Prostate gland (tissue), 2 donors: ENCODE measurements at regions not wholly inside any gene's neighbourhood (a gene's known extent, or its start where the extent isn't known, plus 50 kb on each side); places are given as distances from the start of the nearest gene placed in this dataset.

Experiments
- POLR2A ChIP-seq: fragments of 450-650 bp; IDR thresholded peaks from one replicate; pipeline ENCODE4 v1.6.1; 2016; ENCODE audit warnings: antibody characterized with exemption, mild to moderate bottlenecking
- POLR2AphosphoS5 ChIP-seq: sonication (generic); formaldehyde crosslinking; IDR thresholded peaks from one replicate; pipeline ENCODE4 v1.6.1; 2017; ENCODE audit warnings: antibody characterized with exemption
- TF ChIP-seq, protein P1 (sequence below), 4 experiments: fragments of 200-600 bp in 2 of 4; fragments of 450-650 bp in 2 of 4; sonication (generic) in 2 of 4; IDR thresholded peaks; 1 replicate in 3 of 4; 2 replicates in 1 of 4; pipeline ENCODE4 v1.5.1; 2016 to 2019; ENCODE audit warnings: antibody characterized with exemption in 4 of 4, mild to moderate bottlenecking in 2 of 4, moderate library complexity in 2 of 4

DNA sequence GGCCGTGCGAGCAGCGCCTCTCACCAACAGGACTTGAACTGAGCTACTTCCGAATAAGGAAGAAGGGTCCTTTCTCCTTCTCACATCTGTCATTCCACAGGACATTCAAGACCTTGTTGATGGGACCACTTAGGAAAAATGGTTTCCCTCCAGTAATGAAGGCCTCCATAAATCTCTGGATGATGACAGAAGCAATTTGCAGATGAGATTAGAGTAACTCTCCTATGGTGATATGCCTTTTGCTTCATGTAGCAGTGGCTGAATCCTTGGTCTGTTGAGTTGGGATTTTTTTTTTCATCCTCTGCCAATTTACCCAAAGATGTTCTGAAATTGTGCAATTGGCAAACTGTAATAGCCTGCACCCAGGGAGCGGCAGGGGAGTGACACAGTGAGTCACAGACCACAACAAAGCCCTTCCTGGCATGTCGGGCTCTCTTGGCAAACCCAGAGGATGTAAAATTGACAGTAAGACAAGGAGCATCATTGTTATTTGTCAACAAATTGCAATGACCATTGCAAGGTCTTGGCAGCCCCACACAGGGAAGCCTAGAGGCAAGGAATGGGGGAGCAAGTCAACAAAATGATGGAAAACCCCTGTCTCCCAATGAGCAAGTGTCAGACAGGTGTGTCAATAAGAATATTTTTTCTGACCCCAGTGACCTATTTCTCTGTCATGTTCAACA, 275.9 kb downstream of the ACTL7B start:
- TF ChIP-seq, protein P1, sequence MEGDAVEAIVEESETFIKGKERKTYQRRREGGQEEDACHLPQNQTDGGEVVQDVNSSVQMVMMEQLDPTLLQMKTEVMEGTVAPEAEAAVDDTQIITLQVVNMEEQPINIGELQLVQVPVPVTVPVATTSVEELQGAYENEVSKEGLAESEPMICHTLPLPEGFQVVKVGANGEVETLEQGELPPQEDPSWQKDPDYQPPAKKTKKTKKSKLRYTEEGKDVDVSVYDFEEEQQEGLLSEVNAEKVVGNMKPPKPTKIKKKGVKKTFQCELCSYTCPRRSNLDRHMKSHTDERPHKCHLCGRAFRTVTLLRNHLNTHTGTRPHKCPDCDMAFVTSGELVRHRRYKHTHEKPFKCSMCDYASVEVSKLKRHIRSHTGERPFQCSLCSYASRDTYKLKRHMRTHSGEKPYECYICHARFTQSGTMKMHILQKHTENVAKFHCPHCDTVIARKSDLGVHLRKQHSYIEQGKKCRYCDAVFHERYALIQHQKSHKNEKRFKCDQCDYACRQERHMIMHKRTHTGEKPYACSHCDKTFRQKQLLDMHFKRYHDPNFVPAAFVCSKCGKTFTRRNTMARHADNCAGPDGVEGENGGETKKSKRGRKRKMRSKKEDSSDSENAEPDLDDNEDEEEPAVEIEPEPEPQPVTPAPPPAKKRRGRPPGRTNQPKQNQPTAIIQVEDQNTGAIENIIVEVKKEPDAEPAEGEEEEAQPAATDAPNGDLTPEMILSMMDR (IDR thresholded peaks at IDR 0.05) = no peak
- TF ChIP-seq POLR2AphosphoS5 (peak; percentile 44), POLR2A (no peak)
